BE2C (cell line): ENCODE measurements at regions not wholly inside any gene's neighbourhood (a gene's known extent, or its start where the extent isn't known, plus 50 kb on each side); places are given as distances from the start of the nearest gene placed in this dataset.

Source experiments
- DNase-seq: peaks from one replicate; pipeline ENCODE4 v3.0.0-alpha.2; 2020
- H3K27me3 ChIP-seq: fragments of 250-450 bp; sonication (Bioruptor Pico); 2 replicates; pipeline ENCODE4 v1.5.1; 2020; ENCODE audit warnings: mild to moderate bottlenecking
- H3K36me3 ChIP-seq: fragments of 250-450 bp; sonication (Bioruptor Pico); 2 replicates; pipeline ENCODE4 v1.5.1; 2020; ENCODE audit warnings: mild to moderate bottlenecking
- H3K4me1 ChIP-seq: fragments of 250-450 bp; sonication (Bioruptor Pico); 2 replicates; pipeline ENCODE4 v1.5.1; 2020
- H3K4me3 ChIP-seq: 2 replicates; pipeline ENCODE4 v1.5.1; 2011; ENCODE audit warnings: low read depth, low read length
- H3K9me3 ChIP-seq: fragments of 250-450 bp; sonication (Bioruptor Pico); 2 replicates; pipeline ENCODE4 v1.5.1; 2020
- CTCF ChIP-seq: IDR thresholded peaks from 2 replicates; pipeline ENCODE4 v1.5.1; 2012; ENCODE audit warnings: mild to moderate bottlenecking, low read depth, low read length

- Histone ChIP-seq H3K9me3 (no peaks in the 10 kb centered on the region), H3K36me3 (no peaks in the 10 kb centered on the region), H3K4me1 (no peaks in the 10 kb centered on the region), H3K4me3 (no peak overlapping the region), H3K27me3 (no peaks in the 10 kb centered on the region)
- DNase-seq: no peak
- no peak for TF ChIP-seq CTCF
Observed at GRCh38 chr3:61352306-61352705, 101.1 kb upstream of the FHIT start.

- no peaks in the 10 kb centered on the region for H3K27me3 ChIP-seq
- H3K4me1 ChIP-seq: no peaks in the 10 kb centered on the region
- H3K4me3 ChIP-seq: no peak overlapping the region
- DNase-seq: no peak
- H3K36me3 ChIP-seq: no peaks in the 10 kb centered on the region
- TF ChIP-seq CTCF: no peak
- no peaks in the 10 kb centered on the region for H3K9me3 ChIP-seq
Observed at GRCh38 chr3:61353382-61353781, 102.1 kb upstream of the FHIT start.

GRCh38 chr3:61354604-61355003, 103.4 kb upstream of the FHIT start:
- DNase-seq: no peak
- Histone ChIP-seq H3K27me3 (no peaks in the 10 kb centered on the region), H3K4me1 (no peaks in the 10 kb centered on the region; the same call in 1 of the 2 replicates), H3K9me3 (no peaks in the 10 kb centered on the region), H3K36me3 (no peaks in the 10 kb centered on the region), H3K4me3 (no peak overlapping the region)
- TF ChIP-seq CTCF: no peak

GRCh38 chr3:61356685-61357084, 105.4 kb upstream of the FHIT start:
- H3K27me3 ChIP-seq: no peaks in the 10 kb centered on the region
- no peak for DNase-seq
- no peak for TF ChIP-seq CTCF
- no peaks in the 10 kb centered on the region; the same call in 1 of the 2 replicates for H3K4me1 ChIP-seq
- H3K4me3 ChIP-seq: no peak overlapping the region
- no peaks in the 10 kb centered on the region for H3K36me3 ChIP-seq
- no peaks in the 10 kb centered on the region for H3K9me3 ChIP-seq

- DNase-seq: no peak
- no peak for TF ChIP-seq CTCF
- Histone ChIP-seq H3K4me3 (no peak overlapping the region), H3K4me1 (no peaks in the 10 kb centered on the region; the same call in 1 of the 2 replicates), H3K36me3 (no peaks in the 10 kb centered on the region), H3K9me3 (no peaks in the 10 kb centered on the region), H3K27me3 (no peaks in the 10 kb centered on the region)
Observed at GRCh38 chr3:61357902-61358301, 106.7 kb upstream of the FHIT start.

GRCh38 chr3:61358364-61358763, 107.1 kb upstream of the FHIT start:
- no peaks in the 10 kb centered on the region; the same call in 1 of the 2 replicates for H3K4me1 ChIP-seq
- no peak overlapping the region for H3K4me3 ChIP-seq
- H3K36me3 ChIP-seq: no peaks in the 10 kb centered on the region
- TF ChIP-seq CTCF: no peak
- no peaks in the 10 kb centered on the region for H3K9me3 ChIP-seq
- peak; percentile 75 for DNase-seq
- H3K27me3 ChIP-seq: no peaks in the 10 kb centered on the region
